IMR-90 (cell line): ENCODE measurements at regions not wholly inside any gene's neighbourhood (a gene's known extent, or its start where the extent isn't known, plus 50 kb on each side); places are given as distances from the start of the nearest gene placed in this dataset.
A peak's percentile ranks its signal among the peaks of the same experiment; 100 is the strongest.

Experiments used
- ATAC-seq: fragments of 200-7000 bp; cut with Tn5 transposase; 2 replicates; pipeline ENCODE4 v1.9.1; 2020; ENCODE audit warnings: low read depth, mild to moderate bottlenecking, moderate library complexity
- BruUV-seq: library from RNA; stranded (reverse); fragments of 400-500 nt; replicated peaks from 2 replicates; lab custom pipeline; 2021; lab: Mats Ljungman, UMichigan
- CTCF ChIA-PET: fragments of 300-600 bp; formaldehyde crosslinking; extraction: SDS; loops from one replicate; lab custom pipeline; 2021; ENCODE audit warnings: antibody characterized with exemption; lab: Yijun Ruan, JAX
- POLR2A ChIA-PET: fragments of 300-600 bp; sonication (Branson Sonifier 250); formaldehyde crosslinking; loops from one replicate; lab custom pipeline; 2022; ENCODE audit warnings: antibody characterized with exemption; ENCODE audit not compliant: unreplicated experiment; lab: Charles Lee
- DNase-seq: peaks from one replicate; pipeline ENCODE4 v3.0.0; 2013
- H2AFZ ChIP-seq: replicated peaks from 2 replicates; pipeline ENCODE3; 2013; ENCODE audit warnings: low read length, mild to moderate bottlenecking; ENCODE audit not compliant: poor library complexity
- H2AK5ac ChIP-seq: 2 replicates; pipeline ENCODE4 v1.6.1; 2013; ENCODE audit warnings: low read depth, low read length, inconsistent platforms
- H2AK9ac ChIP-seq: replicated peaks from 2 replicates; pipeline ENCODE3; 2013; ENCODE audit warnings: mild to moderate bottlenecking, low read depth, low read length, moderate library complexity; ENCODE audit not compliant: poor library complexity
- H2BK120ac ChIP-seq: 2 replicates; pipeline ENCODE4 v1.6.1; 2013; ENCODE audit warnings: low read depth, low read length, inconsistent platforms
- H2BK15ac ChIP-seq: 3 replicates; pipeline ENCODE4 v1.6.1; 2013; ENCODE audit warnings: low read depth, low read length, inconsistent platforms
- H2BK20ac ChIP-seq: 2 replicates; pipeline ENCODE4 v1.6.1; 2013; ENCODE audit warnings: low read depth, mild to moderate bottlenecking, inconsistent platforms, low read length, moderate library complexity
- H2BK5ac ChIP-seq: 2 replicates; pipeline ENCODE4 v1.6.1; 2013; ENCODE audit warnings: mild to moderate bottlenecking, low read depth, low read length, inconsistent platforms; ENCODE audit not compliant: poor library complexity, severe bottlenecking
- H3K14ac ChIP-seq: replicated peaks from 2 replicates; pipeline ENCODE4 v1.6.1; 2013; ENCODE audit warnings: low read depth, low read length, inconsistent platforms
- H3K18ac ChIP-seq: 2 replicates; pipeline ENCODE4 v1.6.1; 2013; ENCODE audit warnings: low read depth, low read length, control low read depth
- H3K23ac ChIP-seq: 2 replicates; pipeline ENCODE4 v1.6.1; 2013; ENCODE audit warnings: low read depth, low read length, inconsistent platforms
- H3K27ac ChIP-seq: 2 replicates; pipeline ENCODE4 v1.5.1; 2013; ENCODE audit warnings: mild to moderate bottlenecking, control low read depth, low read length; ENCODE audit not compliant: insufficient read depth
- H3K27me3 ChIP-seq: 2 replicates; pipeline ENCODE4 v1.6.1; 2013; ENCODE audit warnings: low read length; ENCODE audit not compliant: control insufficient read depth, insufficient read depth
- H3K36me3 ChIP-seq: 2 replicates; pipeline ENCODE4 v1.6.1; 2013; ENCODE audit warnings: low read length, mixed read lengths; ENCODE audit not compliant: control insufficient read depth, insufficient read depth
- H3K4ac ChIP-seq: 2 replicates; pipeline ENCODE4 v1.6.1; 2013; ENCODE audit warnings: low read depth, low read length, inconsistent platforms
- H3K4me1 ChIP-seq: 2 replicates; pipeline ENCODE4 v1.6.1; 2013; ENCODE audit warnings: low read length, mixed read lengths; ENCODE audit not compliant: control insufficient read depth, insufficient read depth
- H3K4me2 ChIP-seq: 2 replicates; pipeline ENCODE4 v1.6.1; 2013; ENCODE audit warnings: low read depth, mild to moderate bottlenecking, control low read depth, low read length, moderate library complexity
- H3K4me3 ChIP-seq: 2 replicates; pipeline ENCODE4 v1.5.1; 2013; ENCODE audit warnings: low read depth, mild to moderate bottlenecking, control low read depth, low read length, moderate library complexity; ENCODE audit not compliant: insufficient read depth
- H3K56ac ChIP-seq: 2 replicates; pipeline ENCODE4 v1.6.1; 2013; ENCODE audit warnings: low read length, inconsistent platforms; ENCODE audit not compliant: insufficient read depth; ENCODE audit errors: extremely low read depth
- H3K79me1 ChIP-seq, 2 experiments: 2 replicates each; pipeline ENCODE4 v1.6.1; 2013; ENCODE audit warnings: low read length in 2 of 2, inconsistent platforms in 1 of 2, low read depth in 1 of 2
- H3K9ac ChIP-seq: 2 replicates; pipeline ENCODE4 v1.6.1; 2013; ENCODE audit warnings: low read depth, low read length, control low read depth
- H3K9me1 ChIP-seq: 2 replicates; pipeline ENCODE4 v1.6.1; 2013; ENCODE audit warnings: low read length, inconsistent platforms; ENCODE audit not compliant: insufficient read depth
- H3K9me3 ChIP-seq: 2 replicates; pipeline ENCODE4 v1.6.1; 2013; ENCODE audit warnings: low read length; ENCODE audit not compliant: control insufficient read depth, insufficient read depth
- H4K20me1 ChIP-seq: 2 replicates; pipeline ENCODE4 v1.6.1; 2013; ENCODE audit warnings: low read length, inconsistent platforms; ENCODE audit not compliant: insufficient read depth
- H4K5ac ChIP-seq: 2 replicates; pipeline ENCODE4 v1.6.1; 2013; ENCODE audit warnings: mild to moderate bottlenecking, low read depth, low read length, control low read depth
- H4K8ac ChIP-seq, 2 experiments: 2 replicates each; pipeline ENCODE4 v1.6.1; 2013; ENCODE audit warnings: low read depth in 2 of 2, low read length in 2 of 2, control low read depth in 1 of 2, inconsistent platforms in 1 of 2
- H4K91ac ChIP-seq: 2 replicates; pipeline ENCODE4 v1.6.1; 2013; ENCODE audit warnings: low read depth, low read length, inconsistent platforms; ENCODE audit not compliant: insufficient read depth
- ELK1 ChIP-seq: fragments of 150-350 bp; IDR thresholded peaks from 2 replicates; pipeline ENCODE4 v1.6.1; 2016; ENCODE audit warnings: low read depth, mild to moderate bottlenecking, low read length, moderate library complexity, borderline replicate concordance
- NFE2L2 ChIP-seq: fragments of 150-350 bp; IDR thresholded peaks from 2 replicates; pipeline ENCODE4 v1.6.1; 2016; ENCODE audit warnings: low read depth, mild to moderate bottlenecking, low read length
- POLR2A ChIP-seq: IDR thresholded peaks from 2 replicates; pipeline ENCODE4 v1.6.1; 2012; ENCODE audit warnings: mild to moderate bottlenecking, low read depth, low read length
- RAD21 ChIP-seq: IDR thresholded peaks from 2 replicates; pipeline ENCODE4 v1.6.1; 2012; ENCODE audit warnings: low read length, improper control_type of control experiment
- RFX5 ChIP-seq: IDR thresholded peaks from 2 replicates; pipeline ENCODE4 v1.8.0; 2012; ENCODE audit warnings: low read depth, mild to moderate bottlenecking, low read length, moderate library complexity
- WGBS, 2 experiments: methylation state at CpG; one replicate each; pipeline versions ENCODE4 v1.1.5 to v1.1.7; 2013; ENCODE audit warnings: missing lambda C conversion rate in 2 of 2; ENCODE audit not compliant: insufficient read length in 1 of 2; ENCODE audit errors: extremely low coverage in 2 of 2; 5-methylcytosine and 5-hydroxymethylcytosine counted together
- dilution Hi-C: fragments of 300-500 bp; cut with HindIII; formaldehyde crosslinking; loops from one replicate; pipeline ENCODE4 v1.14.3; 2018; ENCODE audit warnings: low sequenced_read_pairs; ENCODE audit not compliant: unreplicated experiment
- in situ Hi-C: fragments of 300-500 bp; cut with MboI; formaldehyde crosslinking; loops from 3 replicates; pipeline ENCODE4 v1.14.3; 2019; ENCODE audit warnings: low sequenced_read_pairs, inconsistent platforms, mixed read lengths
- intact Hi-C: fragments of 100-400 bp; cut with micrococcal nuclease; formaldehyde crosslinking; loops from 2 replicates; pipeline ENCODE4 v1.10.0; 2022

GRCh38 chr9:7320841-7321240 is 478.7 kb downstream of the DMAC1 start:
- CTCF ChIA-PET, result interaction anchor here (1.1 kb wide), 1 partner anchor 14 kb away, joined by 5 read pairs; no protein-coding TSS in a partner anchor

More at GRCh38 chr9:7320841-7321240, 478.7 kb downstream of the DMAC1 start:
- WGBS, 2 experiments, result no CpG with 5 or more reads among the region's 7 CpGs
- Histone ChIP-seq H4K20me1 (no peaks in the 10 kb centered on the region), H2BK120ac (peak overlapping the region; percentile 87), H3K4ac (peak overlapping the region; percentile 34; the same call in 1 of the 2 replicates), H2BK5ac (peak overlapping the region; percentile 90), H3K14ac (peak overlapping the region; percentile 57), H3K27me3 (no peaks in the 10 kb centered on the region), H3K4me2 (no peak overlapping the region), H3K9ac (no peak overlapping the region), H3K79me1 (no peaks in the 10 kb centered on the region), H2BK20ac (peak overlapping the region; percentile 91), H4K8ac (peak overlapping the region; percentile 31 to 83), H4K5ac (peak overlapping the region; percentile 50), H3K9me1 (peaks cover 6% of the 10 kb centered on the region; the same call in 1 of the 2 replicates), H2AK5ac (peak overlapping the region; percentile 87), H3K27ac (peak overlapping the region; percentile 56), H3K23ac (peak overlapping the region; percentile 11; the same call in 1 of the 2 replicates), H2AK9ac (no peak overlapping the region), H3K9me3 (no peaks in the 10 kb centered on the region), H2AFZ (no peak overlapping the region), H3K4me1 (peaks cover 23% of the 10 kb centered on the region), H3K18ac (peak overlapping the region; percentile 81), H4K91ac (peak overlapping the region; percentile 92), H2BK15ac (peak overlapping the region; percentile 99; the same call in 2 of the 3 replicates), H3K56ac (no peak overlapping the region; the same call in 1 of the 2 replicates), H3K4me3 (no peak overlapping the region), H3K36me3 (no peaks in the 10 kb centered on the region)
- dilution Hi-C loops (no loop called here), intact Hi-C loops (loop anchor here (5.0 kb wide), 1 partner anchor 56 kb away; no protein-coding TSS in a partner anchor), in situ Hi-C loops (no loop called here)
- POLR2A ChIA-PET, result no interaction called here
- TF ChIP-seq ELK1 (no peak), RAD21 (no peak), RFX5 (no peak), NFE2L2 (no peak), POLR2A (no peak)
- no peak for DNase-seq
- BruUV-seq, result no TSS peak
- no peak for ATAC-seq
